Nephron progenitor cell (in vitro differentiated cells): ENCODE measurements at regions not wholly inside any gene's neighbourhood (a gene's known extent, or its start where the extent isn't known, plus 50 kb on each side); places are given as distances from the start of the nearest gene placed in this dataset.

Experiments
- DNase-seq: peaks from one replicate; pipeline ENCODE4 v3.0.0; 2021
- H3K27ac Mint-ChIP-seq: 2 replicates; pipeline ENCODE4 v1.8.0; 2021; ENCODE audit warnings: mild to moderate bottlenecking, moderate library complexity, mixed read lengths
- H3K27me3 Mint-ChIP-seq: 2 replicates; pipeline ENCODE4 v1.8.0; 2021; ENCODE audit warnings: mild to moderate bottlenecking, low read depth, mixed read lengths; ENCODE audit not compliant: poor library complexity
- H3K36me3 Mint-ChIP-seq: 2 replicates; pipeline ENCODE4 v1.8.0; 2021; ENCODE audit warnings: low read depth, mixed read lengths
- H3K4me1 Mint-ChIP-seq: 2 replicates; pipeline ENCODE4 v1.8.0; 2021; ENCODE audit warnings: mixed read lengths
- H3K4me3 Mint-ChIP-seq: 2 replicates; pipeline ENCODE4 v1.8.0; 2021; ENCODE audit warnings: mild to moderate bottlenecking, moderate library complexity, mixed read lengths
- H3K9me3 Mint-ChIP-seq: 2 replicates; pipeline ENCODE4 v1.8.0; 2021; ENCODE audit warnings: mild to moderate bottlenecking, moderate library complexity, mixed read lengths
- CTCF ChIP-seq: fragments of 200-600 bp; sonication (generic); IDR thresholded peaks from 2 replicates; pipeline ENCODE4 v1.5.0; 2021; ENCODE audit warnings: antibody characterized with exemption

GRCh38 chr4:114093221-114093715, 113.8 kb upstream of the ARSJ start:
- no peak for DNase-seq
- H3K9me3 Mint-ChIP-seq: peaks cover 7% of the 10 kb centered on the region
- H3K4me1 Mint-ChIP-seq: no peaks in the 10 kb centered on the region
- no peak overlapping the region for H3K27ac Mint-ChIP-seq
- no peak for TF ChIP-seq CTCF
- H3K36me3 Mint-ChIP-seq: no peaks in the 10 kb centered on the region
- no peaks in the 10 kb centered on the region for H3K27me3 Mint-ChIP-seq
- no peak overlapping the region for H3K4me3 Mint-ChIP-seq

GRCh38 chr4:114100288-114101031, 121.0 kb upstream of the ARSJ start:
- no peak for TF ChIP-seq CTCF
- no peaks in the 10 kb centered on the region for H3K4me1 Mint-ChIP-seq
- H3K9me3 Mint-ChIP-seq: no peaks in the 10 kb centered on the region
- no peaks in the 10 kb centered on the region for H3K36me3 Mint-ChIP-seq
- H3K27me3 Mint-ChIP-seq: no peaks in the 10 kb centered on the region
- H3K4me3 Mint-ChIP-seq: no peak overlapping the region
- no peak for DNase-seq
- no peak overlapping the region for H3K27ac Mint-ChIP-seq

- Mint-ChIP-seq H3K4me1 (no peaks in the 10 kb centered on the region), H3K9me3 (no peaks in the 10 kb centered on the region), H3K27ac (no peak overlapping the region), H3K36me3 (no peaks in the 10 kb centered on the region), H3K4me3 (no peak overlapping the region), H3K27me3 (no peaks in the 10 kb centered on the region)
- no peak for DNase-seq
- TF ChIP-seq CTCF: no peak
These were observed 124.5 kb upstream of the ARSJ start for GRCh38 chr4:114103908-114104307.

- no peaks in the 10 kb centered on the region for H3K27me3 Mint-ChIP-seq
- no peaks in the 10 kb centered on the region for H3K4me1 Mint-ChIP-seq
- no peak for TF ChIP-seq CTCF
- H3K27ac Mint-ChIP-seq: no peak overlapping the region
- H3K36me3 Mint-ChIP-seq: no peaks in the 10 kb centered on the region
- no peak overlapping the region for H3K4me3 Mint-ChIP-seq
- no peaks in the 10 kb centered on the region for H3K9me3 Mint-ChIP-seq
- DNase-seq: no peak
These were observed 129.4 kb upstream of the ARSJ start for GRCh38 chr4:114108869-114109268.

GRCh38 chr4:114109776-114110175, 130.3 kb upstream of the ARSJ start:
- Mint-ChIP-seq H3K9me3 (no peaks in the 10 kb centered on the region), H3K27ac (no peak overlapping the region), H3K36me3 (no peaks in the 10 kb centered on the region), H3K27me3 (no peaks in the 10 kb centered on the region), H3K4me1 (no peaks in the 10 kb centered on the region), H3K4me3 (no peak overlapping the region)
- TF ChIP-seq CTCF: no peak
- DNase-seq: no peak

- no peak overlapping the region for H3K4me3 Mint-ChIP-seq
These were observed 136.1 kb upstream of the ARSJ start for GRCh38 chr4:114115526-114115925.

More at GRCh38 chr4:114115526-114115925, 136.1 kb upstream of the ARSJ start:
- Mint-ChIP-seq H3K9me3 (no peaks in the 10 kb centered on the region), H3K27me3 (no peaks in the 10 kb centered on the region), H3K36me3 (no peaks in the 10 kb centered on the region), H3K4me1 (no peaks in the 10 kb centered on the region), H3K27ac (no peak overlapping the region)
- no peak for TF ChIP-seq CTCF
- no peak for DNase-seq
